Right kidney (tissue), 1 donor: ENCODE measurements at regions not wholly inside any gene's neighbourhood (a gene's known extent, or its start where the extent isn't known, plus 50 kb on each side); places are given as distances from the start of the nearest gene placed in this dataset.
A peak's percentile ranks its signal among the peaks of the same experiment; 100 is the strongest.
"Not testable (repeated sequence)": the region's sequence is repeated elsewhere in the genome, so short reads cannot be mapped to it uniquely, and the experiment has no call there.

Experiments used
- DNase-seq: peaks from one replicate; pipeline ENCODE4 v3.0.0-alpha.2; 2016

DNA sequence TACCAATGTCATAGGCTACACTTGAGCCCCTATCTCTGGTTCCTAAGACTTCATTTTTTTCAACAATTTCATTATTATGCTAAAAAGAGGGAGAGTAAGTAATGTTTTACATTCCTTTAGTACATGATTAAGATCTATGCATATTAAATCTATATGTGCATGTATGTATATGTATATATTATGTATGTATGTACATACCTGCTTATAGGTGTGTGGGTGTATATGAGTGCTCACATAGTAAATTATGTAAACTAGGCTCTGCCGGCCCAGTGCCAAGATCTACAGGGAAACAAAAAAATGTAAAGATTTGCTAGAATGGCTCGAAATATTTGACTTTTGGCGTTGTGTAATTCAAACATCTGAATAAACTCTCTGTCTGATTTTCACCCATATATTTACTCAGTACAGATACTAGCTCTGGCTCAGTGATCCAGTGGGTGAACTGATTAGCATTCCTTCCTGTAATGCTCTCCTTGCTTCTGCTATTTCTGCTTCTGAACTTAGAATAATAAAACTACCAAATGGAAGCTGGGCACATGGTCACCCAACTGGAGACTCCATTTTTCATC, 113.1 kb upstream of the FGGY start:
- DNase-seq = no peak

DNA sequence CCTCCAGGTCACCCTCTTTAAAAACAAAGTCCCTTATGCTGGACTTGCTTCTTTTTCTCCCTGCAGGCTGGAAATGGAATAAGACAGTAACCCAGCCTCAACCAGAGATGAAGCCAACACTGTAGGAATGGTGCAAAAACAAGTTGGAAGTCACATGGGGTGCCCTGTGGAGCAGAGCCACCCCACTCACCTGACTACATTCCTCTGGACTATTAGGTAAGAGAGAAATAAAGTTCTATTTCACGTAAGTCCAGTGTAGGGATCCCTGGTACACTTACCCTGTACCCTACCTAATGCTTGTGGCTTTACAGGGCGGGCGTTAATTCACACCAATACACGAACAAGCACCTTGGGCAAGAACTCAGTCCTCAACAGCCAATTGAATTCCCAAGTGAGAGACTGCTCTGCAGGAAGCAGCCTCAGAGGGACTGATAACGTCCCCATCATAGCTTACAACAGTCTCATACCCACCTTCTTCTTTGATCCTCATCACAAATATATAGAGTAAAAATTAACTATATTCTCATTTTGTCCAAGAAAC, 112.5 kb upstream of the FGGY start:
- DNase-seq = no peak

GRCh38 chr1:59185163-59185860, 111.6 kb upstream of the FGGY start:
- no peak for DNase-seq

GRCh38 chr1:59186656-59187055, 110.2 kb upstream of the FGGY start:
- no peak for DNase-seq

GRCh38 chr1:59188413-59189213, 108.3 kb upstream of the FGGY start:
- DNase-seq = no peak

GRCh38 chr1:59193443-59194093, 103.3 kb upstream of the FGGY start:
- DNase-seq = no peak

- no peak for DNase-seq
Measured at GRCh38 chr1:59194621-59195020, 102.3 kb upstream of the FGGY start.

DNA sequence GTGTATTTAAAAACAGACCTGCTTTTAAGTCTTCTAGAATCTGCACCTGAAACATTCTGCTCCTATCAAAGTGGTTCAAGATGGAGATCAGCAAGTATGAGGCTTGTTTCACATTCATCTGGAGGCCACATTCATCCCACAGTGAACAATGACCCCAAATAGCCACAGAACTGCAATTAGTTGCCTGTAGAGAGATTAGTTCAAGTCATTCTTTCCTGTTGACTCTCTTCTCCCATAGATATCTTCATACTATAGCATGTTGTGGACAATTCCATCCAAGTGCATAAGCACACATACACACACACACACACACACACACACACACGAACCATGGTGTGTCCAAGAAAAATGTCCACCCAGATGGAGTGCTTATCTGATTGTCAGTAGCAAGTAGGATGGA, 101.7 kb upstream of the FGGY start:
- DNase-seq = no peak

DNA sequence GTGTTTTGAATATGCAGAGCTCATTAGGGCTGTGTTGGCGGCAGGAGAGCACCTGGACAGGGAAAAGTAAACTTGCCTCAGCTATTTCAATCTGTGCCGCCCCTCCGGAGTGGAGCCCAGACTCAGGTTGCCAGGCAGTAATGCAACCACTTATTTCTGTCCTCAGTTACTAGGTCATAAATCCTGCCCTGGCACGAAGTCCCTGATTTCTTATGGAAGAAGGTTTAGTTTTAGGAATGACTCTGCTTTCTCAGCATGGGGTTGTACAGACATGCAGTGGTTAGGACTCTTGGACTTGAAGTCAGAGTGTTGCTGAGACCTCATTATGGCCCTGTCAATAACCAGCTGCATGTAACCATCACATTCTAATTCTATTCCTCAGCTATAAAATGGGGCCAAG, 98.3 kb upstream of the FGGY start:
- DNase-seq = no peak

GRCh38 chr1:59199147-59199546, 97.7 kb upstream of the FGGY start:
- DNase-seq = no peak

DNA sequence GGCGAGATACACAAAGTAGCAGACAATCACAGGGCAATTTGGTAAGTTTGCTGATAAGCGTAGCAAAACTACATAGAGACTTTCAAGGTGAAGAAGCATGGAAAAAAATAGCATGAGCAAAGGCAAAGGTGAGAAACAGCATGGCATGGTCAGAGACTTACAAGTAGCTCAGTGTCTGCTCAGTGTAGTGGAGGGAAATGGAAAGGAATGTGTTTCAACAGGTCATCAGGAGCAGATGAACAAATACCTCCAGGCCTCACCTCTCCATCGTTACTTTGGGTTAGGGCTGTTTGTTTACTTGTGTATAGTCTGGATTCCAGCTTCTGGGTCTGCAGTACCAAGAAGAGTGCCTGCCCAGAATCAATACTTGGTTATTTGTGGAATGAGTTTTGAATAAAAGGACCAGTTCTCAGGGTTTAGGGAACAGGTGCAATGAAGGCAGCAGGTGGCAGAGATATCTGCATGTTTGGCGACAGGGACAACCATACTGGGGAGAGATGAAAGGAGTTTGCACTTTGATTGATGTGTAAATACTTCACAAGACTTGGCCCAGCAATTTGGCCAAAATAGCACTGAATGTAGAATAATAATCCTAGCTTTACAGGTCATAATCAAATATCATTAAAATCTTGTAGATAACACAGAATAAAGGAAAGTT, 97.0 kb upstream of the FGGY start:
- no peak for DNase-seq

- DNase-seq = no peak
Measured at GRCh38 chr1:59201341-59201740, 95.6 kb upstream of the FGGY start.

DNA sequence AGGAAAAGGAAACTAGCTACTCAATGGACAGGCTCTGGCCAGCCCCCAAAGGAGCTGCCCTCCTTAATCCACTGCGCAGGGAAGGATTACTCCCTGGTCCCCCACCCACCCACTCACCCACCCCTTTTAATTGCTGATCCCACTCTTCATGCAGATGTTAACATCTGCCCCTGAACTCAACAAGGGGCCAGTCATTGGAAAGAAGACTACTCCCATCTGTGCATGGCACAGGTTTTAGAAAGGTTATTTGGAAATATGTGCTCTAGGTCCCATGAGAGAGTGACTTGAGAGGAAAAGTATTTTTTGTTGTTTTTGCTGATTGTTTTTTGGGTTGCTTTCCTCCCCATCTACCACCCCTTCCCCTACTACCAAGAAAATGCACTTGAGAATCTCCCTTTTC, 94.4 kb upstream of the FGGY start:
- DNase-seq = no peak

GRCh38 chr1:59204001-59204400, 92.9 kb upstream of the FGGY start:
- no peak for DNase-seq

- not testable (repeated sequence) for DNase-seq
Measured at GRCh38 chr1:59206616-59207015, 90.3 kb upstream of the FGGY start.

DNA sequence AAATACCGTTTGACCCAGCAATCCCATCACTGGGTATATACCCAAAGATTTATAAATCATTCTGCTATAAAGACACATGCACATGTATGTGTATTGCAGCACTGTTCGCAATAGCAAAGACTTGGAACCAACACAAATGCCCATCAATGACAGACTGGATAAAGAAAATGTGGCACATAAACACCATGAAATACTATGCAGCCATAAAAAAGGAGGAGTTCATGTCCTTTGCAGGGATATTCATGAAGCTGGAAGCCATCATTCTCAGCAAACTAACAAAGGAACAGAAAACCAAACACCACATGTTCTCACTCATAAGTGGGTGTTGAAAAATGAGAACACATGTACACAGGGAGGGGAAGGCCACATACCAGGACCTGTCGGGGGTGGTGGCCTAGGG, 86.5 kb upstream of the FGGY start:
- not testable (repeated sequence) for DNase-seq

GRCh38 chr1:59212706-59213105, 84.2 kb upstream of the FGGY start:
- no peak for DNase-seq

DNA sequence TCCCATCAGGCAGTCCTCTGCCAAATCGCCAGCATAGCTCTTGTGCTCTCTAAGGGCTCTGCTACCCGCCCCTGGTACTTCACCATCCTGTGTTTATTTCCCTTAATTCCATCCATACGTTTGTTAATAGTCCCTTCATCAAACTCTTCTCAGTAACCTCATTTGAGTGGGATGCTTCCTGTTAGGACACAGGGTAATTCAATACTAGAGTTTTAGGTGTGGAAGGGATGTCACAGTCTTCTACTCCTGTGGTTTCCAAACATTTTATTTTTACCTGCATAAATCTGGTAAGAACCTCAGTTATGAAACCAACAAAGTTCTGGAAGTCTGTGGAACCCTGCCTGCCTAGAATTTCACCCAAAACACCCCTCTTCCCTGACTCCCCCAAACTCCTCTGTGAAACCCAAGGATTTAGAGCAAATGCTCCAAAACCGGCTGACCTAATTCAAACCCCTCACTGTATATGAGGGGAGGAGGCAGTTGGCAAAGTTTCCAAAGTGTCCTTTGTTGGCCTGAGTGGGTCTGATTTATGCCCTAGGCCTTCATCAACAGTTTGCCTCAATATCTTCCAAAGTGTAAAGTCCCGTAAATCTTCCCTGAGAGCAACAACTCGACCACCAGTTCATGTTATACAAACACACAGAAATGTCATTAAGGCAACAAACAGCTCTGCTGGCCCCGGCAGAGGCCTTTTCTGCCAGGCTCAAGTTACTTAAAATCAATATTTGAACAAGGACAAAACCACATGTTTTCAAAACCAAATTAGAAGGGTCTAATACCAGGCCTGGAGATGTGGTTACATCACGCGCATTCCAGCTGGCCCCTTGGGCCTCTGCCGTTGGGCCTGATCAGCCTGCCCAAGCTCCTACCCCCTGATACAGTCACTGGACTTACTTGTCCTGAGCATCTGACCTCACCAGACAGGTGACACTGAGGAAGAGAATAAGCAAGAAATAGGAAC, 82.4 kb upstream of the FGGY start:
- DNase-seq = peak; percentile 60

DNA sequence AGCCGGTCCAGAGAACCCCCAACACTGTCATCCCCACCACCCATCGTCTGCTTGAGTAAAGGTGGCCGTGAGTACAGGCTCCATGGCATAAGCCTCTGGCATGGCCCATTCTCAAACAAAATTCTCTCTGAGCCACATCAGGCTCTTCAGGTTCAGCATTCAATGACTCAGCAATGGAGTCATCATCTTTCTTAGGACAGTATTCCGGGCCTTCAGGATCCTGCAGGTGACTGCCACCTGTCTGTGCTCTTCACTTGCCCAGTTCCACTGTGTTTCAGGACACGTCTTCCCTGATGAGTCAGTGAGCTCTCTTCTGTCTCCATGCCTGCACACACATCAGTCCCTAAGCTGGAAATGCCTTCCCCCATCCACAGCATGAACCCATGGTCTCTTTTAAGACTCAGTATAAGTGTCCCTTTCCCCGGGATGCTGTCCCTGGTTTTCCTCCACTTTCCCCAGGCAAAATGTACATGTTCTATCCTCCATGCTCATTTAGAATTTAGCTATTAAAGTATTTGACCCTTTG, 81.1 kb upstream of the FGGY start:
- no peak for DNase-seq

GRCh38 chr1:59217439-59217838, 79.5 kb upstream of the FGGY start:
- not testable (repeated sequence) for DNase-seq
